GM13976 (cell line): ENCODE measurements at regions not wholly inside any gene's neighbourhood (a gene's known extent, or its start where the extent isn't known, plus 50 kb on each side); places are given as distances from the start of the nearest gene placed in this dataset.

Source experiments
- DNase-seq: peaks from one replicate; pipeline ENCODE4 v3.0.0; 2012; ENCODE audit warnings: low spot score
- in situ Hi-C: fragments of 300-500 bp; cut with MboI; formaldehyde crosslinking; loops from one replicate; pipeline ENCODE4 v1.12.0; 2022; ENCODE audit warnings: low sequenced_read_pairs, mixed read lengths, inconsistent platforms; ENCODE audit not compliant: unreplicated experiment
- TF ChIP-seq, protein P1 (sequence below): IDR thresholded peaks from 2 replicates; pipeline ENCODE4 v1.5.1; 2012; ENCODE audit warnings: borderline replicate concordance, mild to moderate bottlenecking; ENCODE audit not compliant: insufficient read depth; ENCODE audit errors: extremely low read depth, missing control alignments, control extremely low read depth

DNA sequence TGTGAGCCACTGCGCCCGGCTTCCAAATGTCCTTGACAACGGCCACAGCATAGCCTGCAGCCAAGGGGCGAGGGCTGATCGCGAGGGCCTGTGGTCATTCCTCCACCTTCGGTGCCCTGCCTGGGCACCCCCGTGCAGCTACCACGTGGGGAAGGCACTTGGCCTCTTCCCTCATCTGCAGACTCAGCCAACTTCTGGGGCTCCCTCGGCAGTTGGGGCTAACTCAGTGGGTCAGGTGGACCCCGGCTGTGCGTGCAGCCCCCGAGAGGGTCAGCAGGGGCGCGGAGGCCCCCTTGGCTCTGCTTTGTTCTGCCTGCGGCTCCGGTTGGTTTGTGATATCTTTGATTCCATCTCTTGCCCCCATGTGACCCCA lies 52.9 kb upstream of the BHLHE23 start:
- TF ChIP-seq, protein P1, sequence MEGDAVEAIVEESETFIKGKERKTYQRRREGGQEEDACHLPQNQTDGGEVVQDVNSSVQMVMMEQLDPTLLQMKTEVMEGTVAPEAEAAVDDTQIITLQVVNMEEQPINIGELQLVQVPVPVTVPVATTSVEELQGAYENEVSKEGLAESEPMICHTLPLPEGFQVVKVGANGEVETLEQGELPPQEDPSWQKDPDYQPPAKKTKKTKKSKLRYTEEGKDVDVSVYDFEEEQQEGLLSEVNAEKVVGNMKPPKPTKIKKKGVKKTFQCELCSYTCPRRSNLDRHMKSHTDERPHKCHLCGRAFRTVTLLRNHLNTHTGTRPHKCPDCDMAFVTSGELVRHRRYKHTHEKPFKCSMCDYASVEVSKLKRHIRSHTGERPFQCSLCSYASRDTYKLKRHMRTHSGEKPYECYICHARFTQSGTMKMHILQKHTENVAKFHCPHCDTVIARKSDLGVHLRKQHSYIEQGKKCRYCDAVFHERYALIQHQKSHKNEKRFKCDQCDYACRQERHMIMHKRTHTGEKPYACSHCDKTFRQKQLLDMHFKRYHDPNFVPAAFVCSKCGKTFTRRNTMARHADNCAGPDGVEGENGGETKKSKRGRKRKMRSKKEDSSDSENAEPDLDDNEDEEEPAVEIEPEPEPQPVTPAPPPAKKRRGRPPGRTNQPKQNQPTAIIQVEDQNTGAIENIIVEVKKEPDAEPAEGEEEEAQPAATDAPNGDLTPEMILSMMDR, result no peak
- in situ Hi-C loops, result no loop called here
- no peak for DNase-seq

DNA sequence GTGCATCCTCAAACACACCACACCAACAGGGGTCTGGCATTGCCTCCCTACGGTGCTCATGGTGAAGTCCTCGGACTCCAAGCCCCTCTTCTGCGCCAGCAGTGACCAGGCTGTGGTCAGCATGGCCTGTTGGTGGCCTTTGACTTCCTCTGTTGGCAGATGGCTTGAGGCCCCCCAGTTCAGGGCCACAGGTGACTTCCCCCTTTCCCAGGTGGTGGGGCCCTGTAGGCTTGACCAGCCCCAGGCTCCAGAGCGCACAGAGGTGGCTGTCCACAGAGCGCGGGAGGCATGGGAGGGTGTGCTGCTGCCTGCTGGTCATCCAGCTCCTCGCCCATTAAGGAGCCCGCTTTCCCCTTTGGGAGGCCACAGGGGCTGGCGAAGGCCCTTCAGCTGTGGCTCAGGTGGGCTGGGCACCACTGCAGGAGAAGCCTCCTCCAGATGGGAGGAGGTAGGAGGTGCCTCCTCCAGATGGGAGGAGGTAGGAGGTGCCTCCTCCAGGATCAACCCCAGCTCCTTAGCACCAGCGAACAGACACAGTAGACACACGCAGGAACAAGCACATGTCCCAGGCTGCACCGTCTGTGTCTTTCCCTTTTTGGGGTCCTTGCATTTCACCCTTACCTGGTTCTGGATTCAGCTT lies 52.1 kb upstream of the BHLHE23 start:
- in situ Hi-C loops, result no loop called here
- DNase-seq, result no peak
- TF ChIP-seq, protein P1, result no peak

DNA sequence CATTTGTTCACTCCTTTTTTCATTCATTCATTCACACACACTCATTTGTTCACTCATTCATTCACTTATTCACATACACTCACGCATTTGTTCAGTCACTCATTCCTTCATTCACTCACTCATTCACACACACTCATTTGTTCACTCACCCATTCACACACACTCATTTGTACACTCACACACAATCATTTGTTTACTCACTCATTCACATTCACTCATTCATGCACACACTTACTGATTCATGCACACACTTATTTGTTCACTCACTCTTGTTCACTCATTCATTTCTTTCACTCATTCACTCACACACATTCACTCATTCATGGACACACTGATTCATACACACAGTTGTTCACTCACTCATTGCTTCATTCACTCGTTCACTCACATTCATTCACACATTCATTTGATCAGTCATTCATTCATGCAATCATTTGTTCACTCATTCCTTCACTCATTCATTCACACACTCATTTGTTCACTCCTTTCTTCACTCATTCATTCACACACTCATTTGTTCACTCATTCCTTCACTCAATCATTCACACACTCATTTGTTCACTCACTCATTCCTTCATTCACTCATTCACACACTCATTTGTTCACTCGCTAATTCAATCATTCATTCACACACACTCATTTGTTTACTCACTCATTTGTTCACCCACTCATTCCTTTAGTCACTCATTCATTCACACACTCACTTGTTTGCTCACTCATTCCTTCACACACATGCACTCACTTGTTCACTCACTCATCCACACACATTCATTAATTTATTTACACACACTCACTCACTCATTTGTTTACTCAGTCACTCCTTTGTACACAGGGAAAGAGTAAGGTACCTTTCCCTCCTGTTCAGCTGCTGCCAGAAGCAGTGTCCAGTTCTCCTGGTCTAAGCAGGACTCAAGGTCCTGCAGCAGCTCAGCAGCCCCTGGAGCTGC lies 50.7 kb upstream of the BHLHE23 start:
- TF ChIP-seq, protein P1, result no peak
- in situ Hi-C loops, result no loop called here
- no peak for DNase-seq

DNA sequence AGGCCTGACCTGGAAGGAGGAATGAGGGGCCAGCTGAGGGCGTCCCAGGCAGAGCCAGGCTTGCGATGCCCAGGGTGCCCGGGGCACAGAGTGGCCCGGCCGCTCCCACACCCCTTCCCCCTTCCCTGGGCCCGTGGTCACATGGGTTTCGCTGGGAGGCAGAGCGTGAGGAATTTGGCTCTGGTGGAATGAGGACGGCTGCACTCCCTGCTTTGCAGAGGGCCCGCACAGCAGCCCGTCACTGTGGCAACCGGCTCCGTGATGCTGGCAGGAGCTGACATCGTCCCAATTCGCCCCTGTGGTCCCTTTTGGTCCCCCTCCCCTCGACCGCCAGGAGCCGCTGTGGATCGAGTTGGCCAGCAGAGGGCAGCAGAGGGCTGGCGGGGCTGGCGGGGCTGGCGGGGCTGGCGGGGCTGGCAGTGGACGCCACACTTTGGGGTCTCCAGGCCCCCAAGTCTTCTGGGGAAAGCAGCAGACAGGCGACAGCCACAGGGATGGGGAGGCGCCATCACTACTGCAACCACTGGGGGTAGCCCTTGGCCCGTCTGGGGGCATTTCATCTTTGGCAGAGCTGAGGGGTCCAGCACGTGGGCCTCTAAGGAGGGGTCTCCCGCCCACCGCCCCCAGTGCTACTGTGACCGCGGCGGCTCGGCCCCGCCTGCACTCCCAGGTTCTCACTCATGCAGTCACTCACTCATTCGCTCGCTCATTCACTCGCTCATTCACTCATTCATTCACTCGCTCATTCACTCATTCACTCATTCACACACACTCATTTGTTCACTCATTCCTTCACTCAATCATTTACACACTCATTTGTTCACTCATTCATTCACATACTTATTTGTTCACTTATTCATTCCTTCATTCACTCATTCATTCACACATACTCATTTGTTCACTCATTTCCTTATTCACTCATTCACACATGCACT lies 49.7 kb upstream of the BHLHE23 start:
- TF ChIP-seq, protein P1, result peak; percentile 85
- in situ Hi-C loops, result no loop called here
- DNase-seq, result peak; percentile 84
